ENCODE measurements at regions not wholly inside any gene's neighbourhood (a gene's known extent, or its start where the extent isn't known, plus 50 kb on each side); places are given as distances from the start of the nearest gene placed in this dataset.

DNA sequence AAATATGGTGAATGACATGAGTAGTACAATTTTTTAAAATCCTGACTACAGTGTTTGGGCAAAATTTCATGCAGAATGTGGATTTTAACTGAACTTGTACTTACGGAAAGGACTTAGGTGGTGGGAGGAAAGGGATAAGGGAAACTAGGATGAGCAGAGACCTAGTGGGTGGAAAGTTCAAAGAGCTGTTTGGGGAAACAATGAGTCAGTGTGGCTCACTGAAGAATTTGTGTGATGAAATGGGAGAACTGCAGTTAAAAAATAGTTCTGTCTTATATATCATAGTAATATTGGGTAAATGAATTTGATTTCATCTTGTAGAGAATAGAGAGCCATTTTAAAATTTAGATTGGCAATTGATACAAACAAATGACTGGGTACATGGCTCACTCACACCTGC, 220.1 kb upstream of the CTAGE1 start:
- H3K4me3 ChIP-seq (ENCODE audit: low read length): no peak overlapping the region
- no peaks in the 10 kb centered on the region for H3K79me1 ChIP-seq (ENCODE audit: low read length)
- no peaks in the 10 kb centered on the region for H3K36me3 ChIP-seq (ENCODE audit: control insufficient read depth, insufficient read depth, low read length)
- no peak overlapping the region for H3K9ac ChIP-seq (ENCODE audit: low read length)
- H2AK5ac ChIP-seq (ENCODE audit: low read length): no peak overlapping the region
- no peak overlapping the region for H3K4ac ChIP-seq (ENCODE audit: low read depth, low read length)
- H4K5ac ChIP-seq (ENCODE audit: low read length): no peak overlapping the region
- H3K4me1 ChIP-seq (ENCODE audit: control insufficient read depth, low read depth, low read length): no peaks in the 10 kb centered on the region
- H3K27me3 ChIP-seq (ENCODE audit: insufficient read depth, low read length, poor library complexity): no peaks in the 10 kb centered on the region
- no peak overlapping the region for H2BK120ac ChIP-seq (ENCODE audit: low read depth, low read length)
- no peak overlapping the region for H3K56ac ChIP-seq (ENCODE audit: low read length)
- no peak overlapping the region for H2BK15ac ChIP-seq (replicated peaks; ENCODE audit: low read depth)
- H3K79me2 ChIP-seq (ENCODE audit: control insufficient read depth, insufficient read depth, low read length): no peaks in the 10 kb centered on the region
- no CpG with 5 or more reads among the region's 1 CpG for WGBS (ENCODE audit: extremely low coverage, insufficient coverage, low lambda C conversion rate)
- DNase-seq: no peak
- H4K8ac ChIP-seq (ENCODE audit: low read depth, low read length): no peak overlapping the region
- H3K27ac ChIP-seq (ENCODE audit: low read depth, low read length): no peak overlapping the region
- no peak overlapping the region for H3K18ac ChIP-seq (ENCODE audit: low read length)
- no peak overlapping the region for H2BK5ac ChIP-seq (ENCODE audit: low read length)
- no peak overlapping the region for H3K23ac ChIP-seq (ENCODE audit: low read length)
- H3K4me2 ChIP-seq (ENCODE audit: low read length): no peak overlapping the region

DNA sequence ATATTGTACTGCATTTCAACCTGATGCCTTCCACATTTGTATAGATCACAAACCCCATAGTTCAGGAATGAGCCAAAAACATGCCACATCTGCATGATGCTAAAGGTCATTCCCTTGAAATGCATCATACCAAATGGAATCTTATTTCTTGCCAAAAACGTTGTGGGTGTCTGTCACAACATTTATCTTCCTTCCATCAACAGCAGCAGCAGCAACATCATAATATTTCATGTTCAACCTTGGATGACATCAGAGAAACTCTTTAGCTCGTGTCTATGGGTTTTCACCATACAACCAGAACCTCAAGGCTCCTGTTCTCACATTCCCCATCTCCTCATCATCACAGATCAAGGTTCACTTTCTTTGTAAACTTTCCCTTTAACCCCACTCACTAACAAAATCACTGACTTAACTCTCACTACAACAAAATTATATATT, 221.3 kb upstream of the CTAGE1 start:
- DNase-seq: no peak
- Histone ChIP-seq H3K9ac (ENCODE audit: low read length) (no peak overlapping the region), H3K27me3 (ENCODE audit: insufficient read depth, low read length, poor library complexity) (no peaks in the 10 kb centered on the region), H3K79me1 (ENCODE audit: low read length) (no peaks in the 10 kb centered on the region), H3K4me2 (ENCODE audit: low read length) (no peak overlapping the region), H3K4ac (ENCODE audit: low read depth, low read length) (no peak overlapping the region), H3K36me3 (ENCODE audit: control insufficient read depth, insufficient read depth, low read length) (no peaks in the 10 kb centered on the region), H2AK5ac (ENCODE audit: low read length) (no peak overlapping the region), H3K56ac (ENCODE audit: low read length) (no peak overlapping the region), H3K23ac (ENCODE audit: low read length) (no peak overlapping the region), H3K4me1 (ENCODE audit: control insufficient read depth, low read depth, low read length) (no peaks in the 10 kb centered on the region), H2BK120ac (ENCODE audit: low read depth, low read length) (no peak overlapping the region), H2BK5ac (ENCODE audit: low read length) (no peak overlapping the region), H3K79me2 (ENCODE audit: control insufficient read depth, insufficient read depth, low read length) (no peaks in the 10 kb centered on the region), H3K4me3 (ENCODE audit: low read length) (no peak overlapping the region), H3K27ac (ENCODE audit: low read depth, low read length) (no peak overlapping the region), H4K8ac (ENCODE audit: low read depth, low read length) (no peak overlapping the region), H4K5ac (ENCODE audit: low read length) (no peak overlapping the region), H2BK15ac (replicated peaks; ENCODE audit: low read depth) (no peak overlapping the region), H3K18ac (ENCODE audit: low read length) (no peak overlapping the region)
- WGBS (ENCODE audit: extremely low coverage, insufficient coverage, low lambda C conversion rate): no CpG with 5 or more reads among the region's 2 CpGs

DNA sequence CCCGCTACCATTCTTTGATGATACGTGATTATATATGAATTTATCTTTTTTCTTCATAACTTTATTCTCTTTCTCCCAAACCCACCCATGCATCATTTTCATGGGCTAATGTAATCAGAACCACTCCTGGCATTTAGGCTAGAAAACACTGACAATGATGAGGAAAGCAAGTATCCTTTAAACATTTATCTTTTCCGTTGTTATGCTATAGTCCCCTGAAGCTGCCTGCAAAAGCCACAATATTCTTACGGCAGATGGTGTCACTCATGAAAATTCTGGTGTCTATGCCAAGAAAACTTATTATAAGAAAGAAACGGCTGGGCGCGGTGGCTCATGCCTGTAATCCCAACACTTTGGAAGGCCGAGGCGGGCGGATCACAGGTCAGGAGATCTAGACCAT, 221.8 kb upstream of the CTAGE1 start:
- no peak overlapping the region for H4K5ac ChIP-seq (ENCODE audit: low read length)
- DNase-seq: no peak
- H2BK120ac ChIP-seq (ENCODE audit: low read depth, low read length): no peak overlapping the region
- H3K4me3 ChIP-seq (ENCODE audit: low read length): no peak overlapping the region
- no peak overlapping the region for H3K27ac ChIP-seq (ENCODE audit: low read depth, low read length)
- H3K4me2 ChIP-seq (ENCODE audit: low read length): no peak overlapping the region
- no peaks in the 10 kb centered on the region for H3K27me3 ChIP-seq (ENCODE audit: insufficient read depth, low read length, poor library complexity)
- no peak overlapping the region for H4K8ac ChIP-seq (ENCODE audit: low read depth, low read length)
- H3K4me1 ChIP-seq (ENCODE audit: control insufficient read depth, low read depth, low read length): no peaks in the 10 kb centered on the region
- no peak overlapping the region for H2BK15ac ChIP-seq (replicated peaks; ENCODE audit: low read depth)
- WGBS (ENCODE audit: extremely low coverage, insufficient coverage, low lambda C conversion rate): 100% methylated on average over 1 of the region's 10 CpGs
- H3K56ac ChIP-seq (ENCODE audit: low read length): no peak overlapping the region
- H3K4ac ChIP-seq (ENCODE audit: low read depth, low read length): no peak overlapping the region
- H3K18ac ChIP-seq (ENCODE audit: low read length): no peak overlapping the region
- H3K79me1 ChIP-seq (ENCODE audit: low read length): no peaks in the 10 kb centered on the region
- H3K9ac ChIP-seq (ENCODE audit: low read length): no peak overlapping the region
- no peaks in the 10 kb centered on the region for H3K36me3 ChIP-seq (ENCODE audit: control insufficient read depth, insufficient read depth, low read length)
- H3K23ac ChIP-seq (ENCODE audit: low read length): no peak overlapping the region
- H2AK5ac ChIP-seq (ENCODE audit: low read length): no peak overlapping the region
- no peaks in the 10 kb centered on the region for H3K79me2 ChIP-seq (ENCODE audit: control insufficient read depth, insufficient read depth, low read length)
- H2BK5ac ChIP-seq (ENCODE audit: low read length): no peak overlapping the region

DNA sequence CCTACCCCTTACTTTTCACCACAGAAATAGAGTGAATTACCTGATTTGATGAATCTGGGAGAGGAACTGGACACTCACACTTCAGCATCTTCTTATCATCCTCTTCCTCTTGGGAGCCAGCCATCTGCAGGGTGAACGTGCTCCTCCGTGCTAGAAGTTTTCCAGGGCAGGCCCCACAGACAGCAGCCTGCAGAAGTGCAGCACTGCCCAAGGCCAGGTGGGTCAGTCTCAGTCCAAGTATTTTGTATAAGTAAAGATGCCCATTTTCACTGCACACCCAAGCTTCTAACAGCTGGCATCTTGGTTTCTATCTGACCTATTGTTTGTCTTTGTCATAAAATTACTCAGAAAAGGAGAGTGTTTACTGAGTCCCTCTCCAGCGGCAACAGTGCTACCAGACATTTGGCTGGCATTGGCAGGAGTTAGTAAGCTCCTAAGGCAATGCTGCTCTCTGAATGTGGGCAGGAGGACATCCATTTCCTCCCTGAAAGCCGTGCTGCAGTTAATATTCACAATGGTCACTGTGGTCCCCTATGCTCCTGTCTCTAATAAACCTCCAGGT, 222.6 kb upstream of the CTAGE1 start:
- Histone ChIP-seq H3K36me3 (ENCODE audit: control insufficient read depth, insufficient read depth, low read length) (no peaks in the 10 kb centered on the region), H3K79me1 (ENCODE audit: low read length) (no peaks in the 10 kb centered on the region), H3K18ac (ENCODE audit: low read length) (no peak overlapping the region), H3K23ac (ENCODE audit: low read length) (no peak overlapping the region), H2BK15ac (replicated peaks; ENCODE audit: low read depth) (no peak overlapping the region), H2BK120ac (ENCODE audit: low read depth, low read length) (no peak overlapping the region), H2AK5ac (ENCODE audit: low read length) (no peak overlapping the region), H3K79me2 (ENCODE audit: control insufficient read depth, insufficient read depth, low read length) (no peaks in the 10 kb centered on the region), H3K4ac (ENCODE audit: low read depth, low read length) (no peak overlapping the region), H3K56ac (ENCODE audit: low read length) (no peak overlapping the region), H4K8ac (ENCODE audit: low read depth, low read length) (no peak overlapping the region), H3K27me3 (ENCODE audit: insufficient read depth, low read length, poor library complexity) (no peaks in the 10 kb centered on the region), H4K5ac (ENCODE audit: low read length) (no peak overlapping the region), H3K4me2 (ENCODE audit: low read length) (no peak overlapping the region), H3K4me3 (ENCODE audit: low read length) (no peak overlapping the region), H3K9ac (ENCODE audit: low read length) (no peak overlapping the region), H3K4me1 (ENCODE audit: control insufficient read depth, low read depth, low read length) (no peaks in the 10 kb centered on the region), H3K27ac (ENCODE audit: low read depth, low read length) (no peak overlapping the region), H2BK5ac (ENCODE audit: low read length) (no peak overlapping the region)
- DNase-seq: no peak
- WGBS (ENCODE audit: extremely low coverage, insufficient coverage, low lambda C conversion rate): no CpG with 5 or more reads among the region's 4 CpGs

DNA sequence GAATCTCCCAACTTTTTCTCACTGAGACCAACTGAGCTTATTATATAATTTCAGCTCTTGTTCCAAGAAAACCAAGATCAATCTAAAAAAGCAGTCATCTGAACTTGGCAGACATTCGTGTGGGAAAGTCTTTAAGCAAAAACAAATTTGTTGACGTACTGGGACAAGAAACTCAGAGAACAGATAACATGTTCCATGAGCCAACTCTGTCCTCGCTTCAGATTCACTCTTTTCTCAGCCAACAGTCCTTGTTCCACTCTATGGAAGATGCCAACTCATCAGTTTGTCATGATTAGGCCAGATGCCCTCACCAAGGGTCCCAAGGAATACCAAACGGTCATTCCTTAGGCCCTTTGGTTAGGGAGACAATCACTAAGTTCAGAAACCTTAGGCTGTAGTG, 224.2 kb upstream of the CTAGE1 start:
- H3K79me2 ChIP-seq (ENCODE audit: control insufficient read depth, insufficient read depth, low read length): no peaks in the 10 kb centered on the region
- no peak overlapping the region for H4K8ac ChIP-seq (ENCODE audit: low read depth, low read length)
- WGBS (ENCODE audit: extremely low coverage, insufficient coverage, low lambda C conversion rate): no CpG with 5 or more reads among the region's 4 CpGs
- no peak overlapping the region for H2BK5ac ChIP-seq (ENCODE audit: low read length)
- H3K18ac ChIP-seq (ENCODE audit: low read length): no peak overlapping the region
- H3K36me3 ChIP-seq (ENCODE audit: control insufficient read depth, insufficient read depth, low read length): no peaks in the 10 kb centered on the region
- no peak overlapping the region for H4K5ac ChIP-seq (ENCODE audit: low read length)
- no peak overlapping the region for H2BK15ac ChIP-seq (replicated peaks; ENCODE audit: low read depth)
- no peak for DNase-seq
- no peaks in the 10 kb centered on the region for H3K4me1 ChIP-seq (ENCODE audit: control insufficient read depth, low read depth, low read length)
- no peak overlapping the region for H2BK120ac ChIP-seq (ENCODE audit: low read depth, low read length)
- no peaks in the 10 kb centered on the region for H3K79me1 ChIP-seq (ENCODE audit: low read length)
- no peaks in the 10 kb centered on the region for H3K27me3 ChIP-seq (ENCODE audit: insufficient read depth, low read length, poor library complexity)
- no peak overlapping the region for H3K56ac ChIP-seq (ENCODE audit: low read length)
- no peak overlapping the region for H3K27ac ChIP-seq (ENCODE audit: low read depth, low read length)
- no peak overlapping the region for H3K9ac ChIP-seq (ENCODE audit: low read length)
- no peak overlapping the region for H3K4me2 ChIP-seq (ENCODE audit: low read length)
- H2AK5ac ChIP-seq (ENCODE audit: low read length): no peak overlapping the region
- H3K23ac ChIP-seq (ENCODE audit: low read length): no peak overlapping the region
- H3K4ac ChIP-seq (ENCODE audit: low read depth, low read length): no peak overlapping the region
- no peak overlapping the region for H3K4me3 ChIP-seq (ENCODE audit: low read length)

DNA sequence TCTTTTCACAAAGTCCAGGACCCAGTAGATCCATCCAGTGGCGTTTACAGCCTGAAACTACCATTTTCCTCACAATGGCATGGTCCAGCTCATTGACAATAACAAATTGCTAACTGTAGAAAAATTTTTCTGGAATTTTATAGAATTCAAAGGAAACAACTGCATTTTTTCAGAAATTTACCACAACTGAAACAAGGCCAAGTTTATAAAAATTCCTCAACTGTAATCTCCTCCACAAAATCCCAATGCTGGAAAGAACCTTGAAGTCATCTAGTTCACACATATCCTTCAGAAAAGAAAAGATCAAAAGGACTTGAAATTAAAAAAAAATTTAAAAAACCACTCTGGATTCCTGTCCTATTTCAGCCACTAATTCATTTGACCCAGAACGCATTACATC, 226.0 kb upstream of the CTAGE1 start:
- Histone ChIP-seq H2BK5ac (ENCODE audit: low read length) (no peak overlapping the region), H3K36me3 (ENCODE audit: control insufficient read depth, insufficient read depth, low read length) (no peaks in the 10 kb centered on the region), H3K4me1 (ENCODE audit: control insufficient read depth, low read depth, low read length) (no peaks in the 10 kb centered on the region), H4K8ac (ENCODE audit: low read depth, low read length) (no peak overlapping the region), H3K18ac (ENCODE audit: low read length) (no peak overlapping the region), H3K4me2 (ENCODE audit: low read length) (no peak overlapping the region), H2BK120ac (ENCODE audit: low read depth, low read length) (no peak overlapping the region), H3K79me2 (ENCODE audit: control insufficient read depth, insufficient read depth, low read length) (no peaks in the 10 kb centered on the region), H3K79me1 (ENCODE audit: low read length) (no peaks in the 10 kb centered on the region), H3K4me3 (ENCODE audit: low read length) (no peak overlapping the region), H3K27me3 (ENCODE audit: insufficient read depth, low read length, poor library complexity) (no peaks in the 10 kb centered on the region), H3K56ac (ENCODE audit: low read length) (no peak overlapping the region), H3K4ac (ENCODE audit: low read depth, low read length) (no peak overlapping the region), H3K9ac (ENCODE audit: low read length) (no peak overlapping the region), H3K27ac (ENCODE audit: low read depth, low read length) (no peak overlapping the region), H3K23ac (ENCODE audit: low read length) (no peak overlapping the region), H2AK5ac (ENCODE audit: low read length) (no peak overlapping the region), H2BK15ac (replicated peaks; ENCODE audit: low read depth) (no peak overlapping the region), H4K5ac (ENCODE audit: low read length) (no peak overlapping the region)
- no peak for DNase-seq
- no CpG with 5 or more reads among the region's 2 CpGs for WGBS (ENCODE audit: extremely low coverage, insufficient coverage, low lambda C conversion rate)

Measured in mesendoderm (in vitro differentiated cells).